T47D (cell line): ENCODE measurements at regions not wholly inside any gene's neighbourhood (a gene's known extent, or its start where the extent isn't known, plus 50 kb on each side); places are given as distances from the start of the nearest gene placed in this dataset.
A peak's percentile ranks its signal among the peaks of the same experiment; 100 is the strongest.

Experiments used
- DNase-seq, 2 experiments: peaks; one replicate each; pipeline versions ENCODE4 v3.0.0 to v3.0.0-alpha.2; 2011 to 2012; ENCODE audit warnings: low read depth in 1 of 2, low spot score in 1 of 2
- JUND ChIP-seq: IDR thresholded peaks from 2 replicates; pipeline ENCODE4 v1.6.1; 2012; ENCODE audit warnings: low read depth
- in situ Hi-C: cut with HindIII; loops from 2 replicates; pipeline ENCODE4 v1.10.0; 2016; ENCODE audit warnings: low sequenced_read_pairs, low pct_unique_long_range_greater_than_20kb

DNA sequence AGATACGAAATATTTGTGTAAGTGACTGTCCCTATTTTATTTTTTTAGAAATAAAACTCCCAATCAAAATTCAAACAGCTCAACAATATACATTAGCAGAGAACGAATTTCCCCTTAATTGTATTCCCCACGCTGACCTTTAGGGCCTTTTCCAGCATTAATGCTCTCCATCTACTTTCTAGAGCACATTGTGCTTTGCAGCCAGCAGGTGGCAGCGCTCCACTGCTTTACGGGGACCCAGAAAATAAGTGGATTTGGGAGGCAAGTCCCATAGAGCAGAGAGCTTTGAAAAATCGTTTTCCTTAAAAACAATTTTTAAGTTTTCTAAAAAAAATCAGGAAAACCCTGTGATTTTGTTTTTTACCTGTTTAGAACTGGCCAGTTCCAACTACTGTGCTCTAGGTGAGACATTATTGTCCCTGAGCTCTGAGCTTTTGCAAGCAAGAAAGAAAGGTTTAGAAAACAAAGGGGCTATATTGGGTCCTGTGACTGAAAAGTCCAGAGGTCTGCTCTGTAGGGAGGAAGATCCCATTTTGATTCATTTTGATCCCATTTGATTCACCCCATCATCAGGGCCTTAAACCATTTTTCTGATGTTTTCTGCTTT lies 144.4 kb upstream of the ZNF644 start:
- peak; percentile 13 to 66 for DNase-seq
- in situ Hi-C loops: no loop called here
- no peak for TF ChIP-seq JUND

DNA sequence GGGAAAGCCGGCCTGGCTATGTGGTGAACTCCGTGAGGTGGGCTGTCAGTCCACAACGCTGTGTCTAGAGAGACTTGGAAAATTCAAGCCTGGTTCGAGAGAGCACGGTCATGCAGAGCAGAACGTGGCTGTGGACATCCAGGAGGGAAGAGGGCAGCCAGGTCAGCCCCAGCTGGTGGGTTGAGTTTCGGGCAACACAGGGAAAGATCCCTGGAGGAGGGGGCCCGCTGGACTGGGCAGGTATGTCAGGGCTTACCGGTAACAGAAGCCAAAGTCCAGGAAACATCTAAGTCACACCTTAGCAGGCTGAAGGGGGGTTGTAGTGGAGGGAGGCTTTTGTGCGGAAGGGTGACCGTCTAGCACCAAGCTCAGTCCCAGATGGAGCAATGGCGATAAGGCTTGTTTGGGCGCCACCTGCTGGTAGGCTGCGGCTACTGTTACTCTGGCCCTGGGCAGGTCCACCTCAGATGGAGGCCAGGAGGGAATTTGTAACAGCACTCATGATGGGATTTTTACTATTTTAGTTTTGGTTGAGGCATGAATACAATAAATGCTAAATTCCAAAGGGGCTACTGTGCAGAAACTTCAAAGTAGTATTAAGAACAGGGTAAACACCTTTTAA lies 143.3 kb upstream of the ZNF644 start:
- in situ Hi-C loops: no loop called here
- no peak for TF ChIP-seq JUND
- peak; percentile 35 to 64 for DNase-seq

DNA sequence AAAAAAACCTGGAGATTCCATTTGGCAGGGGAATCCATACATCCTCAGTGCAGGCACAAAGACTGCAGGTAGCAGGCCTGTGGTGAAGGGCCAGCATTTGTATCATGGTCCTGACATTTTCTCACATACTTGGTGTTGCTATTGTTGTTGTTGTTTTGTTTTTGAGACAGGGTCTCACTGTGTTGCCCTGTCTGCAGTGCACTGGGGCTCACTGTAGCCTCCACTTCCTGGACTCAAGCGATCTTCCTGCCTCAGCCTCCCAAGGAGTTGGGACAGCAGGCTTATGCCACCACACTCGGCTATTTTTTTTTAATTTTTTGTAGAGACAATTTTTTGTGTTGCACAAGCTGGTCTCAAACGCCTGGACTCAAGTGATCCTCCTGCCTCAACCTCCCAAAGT lies 140.8 kb upstream of the ZNF644 start:
- DNase-seq: no peak
- in situ Hi-C loops: no loop called here
- no peak for TF ChIP-seq JUND

DNA sequence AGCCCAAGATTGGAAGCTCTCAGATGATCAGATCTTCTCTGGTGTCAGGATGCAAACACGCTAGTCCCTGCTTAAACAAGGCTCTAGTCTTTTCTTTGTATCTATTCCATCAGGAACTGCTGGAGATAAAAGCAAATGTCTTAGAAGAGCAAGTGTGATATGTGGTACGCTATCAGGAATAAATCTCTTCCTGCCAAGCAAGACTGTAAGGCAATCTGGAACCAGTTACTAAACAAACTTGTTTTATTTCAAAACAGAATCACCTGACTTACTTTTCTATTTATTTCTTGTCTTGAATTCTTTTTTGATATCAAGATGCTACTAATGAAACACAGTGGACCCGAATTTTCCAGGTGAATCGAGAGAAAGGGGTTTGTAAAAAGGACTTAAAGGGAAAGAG lies 139.9 kb upstream of the ZNF644 start:
- peak in 1 of 2 experiments; percentile 12 for DNase-seq
- TF ChIP-seq JUND: no peak
- in situ Hi-C loops: no loop called here

DNA sequence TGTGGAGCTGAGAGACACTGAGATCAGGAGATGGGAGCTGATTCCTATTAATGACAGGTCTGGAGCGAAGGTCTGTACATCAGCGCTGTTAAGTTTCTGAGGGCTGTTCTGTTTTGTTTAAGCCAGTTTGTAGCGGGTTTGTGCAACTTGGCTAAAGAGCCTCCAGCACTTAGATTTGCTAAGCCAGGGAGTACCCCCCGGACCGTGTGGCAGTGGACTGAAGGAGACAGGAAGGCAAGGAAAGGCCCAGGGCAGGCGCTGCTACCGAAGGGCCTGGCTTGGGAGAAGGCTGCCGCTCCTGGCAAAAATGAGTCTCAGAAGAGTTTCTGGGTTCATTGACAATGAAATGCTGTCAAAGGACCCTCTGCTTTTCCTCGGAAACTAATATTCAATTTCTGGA lies 139.3 kb upstream of the ZNF644 start:
- TF ChIP-seq JUND: no peak
- in situ Hi-C loops: no loop called here
- no peak for DNase-seq

DNA sequence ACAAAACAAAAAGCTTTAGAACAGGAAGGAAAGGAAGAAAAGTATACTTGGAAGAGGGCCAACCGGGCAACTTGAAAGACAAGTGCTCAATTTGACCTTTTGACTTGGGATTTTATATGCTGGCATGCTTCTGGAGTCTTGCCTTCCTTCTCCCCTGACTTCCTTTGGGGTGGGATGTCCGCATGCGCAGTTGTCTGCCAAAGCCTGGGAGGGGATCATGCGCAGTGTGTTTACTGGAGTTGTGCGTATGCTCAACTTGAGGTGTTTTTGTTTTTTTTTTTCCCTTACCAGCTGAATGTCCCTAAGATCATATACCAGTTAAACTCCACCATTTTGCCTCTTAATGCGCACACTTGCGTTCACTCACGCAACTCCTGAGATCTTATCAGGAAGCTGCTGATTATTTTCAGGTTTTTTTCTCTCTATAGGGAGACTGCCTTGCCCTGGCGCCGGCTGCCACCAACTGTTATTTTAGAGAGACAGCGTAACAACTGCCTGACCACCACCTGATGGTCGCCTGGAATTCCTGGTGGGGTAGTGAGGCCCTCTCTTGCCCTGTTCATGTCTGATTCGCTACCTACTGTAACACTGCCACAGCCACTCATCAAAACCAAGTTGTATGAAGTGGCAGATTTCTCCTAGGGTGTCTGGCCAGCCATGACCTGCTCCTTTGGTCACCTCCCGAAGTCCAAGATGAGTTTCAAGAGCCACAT lies 138.7 kb upstream of the ZNF644 start:
- DNase-seq: no peak
- in situ Hi-C loops: no loop called here
- no peak for TF ChIP-seq JUND

DNA sequence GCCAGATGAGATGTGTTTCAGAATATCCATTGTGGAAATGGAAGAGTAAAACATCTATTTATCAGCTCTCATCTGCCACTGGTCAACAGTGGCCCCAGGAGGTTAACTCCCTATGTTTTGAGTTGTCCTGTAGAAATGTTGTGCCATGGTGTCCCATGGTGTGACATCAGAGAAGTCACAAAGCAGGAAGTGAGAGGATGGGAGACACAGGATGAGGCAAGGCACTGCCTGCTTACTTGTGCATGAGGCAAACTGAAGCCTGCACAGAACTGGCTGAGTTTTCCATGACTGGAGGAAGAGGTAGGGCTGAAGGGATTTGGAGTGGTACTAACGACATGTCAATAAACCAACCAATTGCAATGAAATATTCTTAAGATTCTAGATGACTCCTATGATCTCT lies 131.5 kb upstream of the ZNF644 start:
- in situ Hi-C loops: no loop called here
- no peak for TF ChIP-seq JUND
- DNase-seq: no peak

DNA sequence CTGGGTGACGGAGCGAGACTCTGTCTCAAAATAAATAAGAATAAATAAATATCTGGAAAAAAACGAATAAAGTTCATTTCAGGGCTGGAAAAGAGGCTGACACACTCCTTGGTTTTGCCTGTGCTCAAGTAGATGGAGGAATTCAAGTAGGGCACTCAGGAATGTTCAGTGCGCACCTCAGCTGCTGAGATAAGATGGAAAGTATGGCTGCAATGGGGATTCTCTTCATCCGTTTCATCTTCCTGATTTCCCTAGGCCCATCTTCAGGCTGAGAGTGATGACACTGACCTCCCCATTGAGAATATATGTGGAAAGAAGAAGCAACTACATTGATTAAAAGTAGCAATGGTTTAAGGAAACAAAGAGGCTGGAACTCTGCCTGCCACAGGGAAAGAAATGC lies 130.5 kb upstream of the ZNF644 start:
- in situ Hi-C loops: no loop called here
- no peak for DNase-seq
- TF ChIP-seq JUND: no peak

DNA sequence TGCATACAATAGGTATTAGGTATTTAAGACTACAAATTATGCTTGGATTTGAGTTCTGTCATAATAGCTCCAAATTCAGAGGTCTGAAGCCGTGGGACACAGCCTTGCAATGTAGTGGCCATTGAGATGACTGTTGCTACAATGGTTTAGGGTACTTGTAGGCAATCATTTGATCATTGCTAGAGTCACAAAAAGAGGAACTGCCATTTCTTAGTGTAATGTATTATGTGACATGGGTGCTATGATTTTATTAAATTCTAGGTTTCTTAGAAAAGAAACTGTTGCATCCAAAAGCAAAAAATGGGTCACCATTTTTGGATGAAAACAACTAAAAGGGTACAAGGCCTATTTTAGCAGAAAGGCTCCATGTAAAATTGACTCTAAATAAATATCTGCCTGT lies 129.9 kb upstream of the ZNF644 start:
- TF ChIP-seq JUND: no peak
- DNase-seq: no peak
- in situ Hi-C loops: no loop called here

DNA sequence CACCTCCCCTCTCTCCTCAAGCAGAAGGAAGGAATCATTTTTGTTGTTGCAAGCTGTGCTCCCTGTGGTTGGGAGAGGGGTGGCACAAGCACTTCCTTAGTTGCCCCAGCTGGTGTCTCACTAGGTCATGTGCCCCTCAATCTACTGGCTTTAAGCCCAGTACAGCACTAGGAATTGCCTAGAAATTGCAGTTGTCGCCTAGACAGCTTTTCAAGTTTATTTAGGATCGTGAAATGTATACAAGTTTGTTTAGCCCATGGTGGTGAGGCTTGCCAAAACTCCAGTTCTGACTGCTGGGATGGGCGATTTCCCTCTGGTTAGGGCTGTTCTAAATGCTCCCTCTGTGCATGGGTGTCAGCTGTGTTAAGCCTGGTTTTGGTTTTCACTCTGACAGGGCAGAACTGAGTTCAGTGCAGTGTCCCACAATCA lies 126.8 kb upstream of the ZNF644 start:
- DNase-seq: no peak
- TF ChIP-seq JUND: no peak
- in situ Hi-C loops: no loop called here

DNA sequence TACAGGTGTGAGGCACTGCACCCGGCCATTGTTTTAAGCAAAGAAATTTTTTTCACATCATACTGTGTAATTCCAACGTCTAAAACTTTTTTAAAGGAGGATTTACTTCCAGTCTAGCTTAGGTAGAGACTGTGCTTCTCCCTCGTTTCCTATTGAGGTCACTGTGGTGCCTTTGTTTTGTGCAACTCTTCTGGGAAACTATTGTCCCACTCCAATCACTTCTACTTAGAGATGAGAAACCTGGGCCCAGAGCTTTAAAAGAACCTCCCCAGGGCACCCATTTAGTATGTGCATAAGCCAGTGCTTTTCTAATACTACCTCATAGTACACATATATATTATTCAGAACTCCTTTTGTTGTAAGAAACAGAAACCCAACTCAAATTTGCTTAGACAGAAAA lies 120.0 kb upstream of the ZNF644 start:
- no peak for TF ChIP-seq JUND
- in situ Hi-C loops: no loop called here
- DNase-seq: no peak

DNA sequence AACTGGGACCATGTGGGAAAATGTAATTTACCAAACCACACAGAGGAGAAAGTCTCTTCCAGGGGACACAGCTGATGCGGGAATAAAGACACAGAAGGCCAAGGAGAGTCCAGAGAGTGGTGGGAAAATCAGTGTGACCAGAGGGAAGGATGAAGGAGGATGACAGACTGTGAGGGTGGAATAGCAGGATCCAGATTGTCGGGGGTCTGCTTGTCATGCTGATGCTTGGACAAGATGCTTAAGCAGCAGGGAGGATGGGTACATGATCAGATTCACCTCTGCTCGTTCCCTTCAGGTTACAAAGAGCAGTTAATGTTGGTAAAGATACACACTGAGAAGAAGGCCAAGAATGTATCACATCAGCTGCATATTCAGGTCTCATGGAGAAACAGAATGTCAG lies 117.1 kb upstream of the ZNF644 start:
- DNase-seq: no peak
- in situ Hi-C loops: no loop called here

DNA sequence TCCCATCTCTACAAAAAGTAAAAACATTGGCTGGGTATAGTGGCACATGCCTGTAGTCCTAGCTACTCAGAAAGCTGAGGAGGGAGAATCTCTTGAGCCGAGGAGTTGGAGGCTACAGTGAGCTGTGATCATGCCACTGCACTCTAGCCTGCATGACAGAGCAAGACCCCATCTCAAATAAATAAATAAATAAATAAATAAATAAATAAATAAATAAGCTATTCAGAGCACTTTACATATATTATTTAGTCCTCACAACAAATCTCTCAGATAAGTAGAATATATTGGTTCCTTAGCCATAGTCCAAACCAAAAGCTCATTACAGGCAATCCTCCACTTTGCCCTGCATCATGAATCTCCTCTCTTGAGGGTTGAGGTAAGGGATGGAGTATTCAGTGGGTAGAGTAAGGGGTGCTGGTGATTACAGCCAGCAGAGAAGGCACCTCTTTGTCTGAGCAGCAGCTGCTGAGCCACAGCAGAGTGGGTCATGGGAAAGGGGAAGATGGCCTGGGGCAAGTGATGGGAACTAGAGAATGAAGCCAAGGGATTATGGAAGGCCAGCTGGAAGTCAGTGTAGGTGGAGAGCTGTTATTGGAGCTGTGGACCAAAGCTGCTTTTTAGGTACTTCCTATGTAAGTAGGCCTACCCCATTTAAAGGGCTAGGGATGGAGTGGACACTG lies 115.5 kb upstream of the ZNF644 start:
- in situ Hi-C loops: no loop called here
- no peak for TF ChIP-seq JUND
- DNase-seq: no peak

More for the DNA sequence above, 117.1 kb upstream of the ZNF644 start:
- TF ChIP-seq JUND: no peak
